ENCODE measurements at regions not wholly inside any gene's neighbourhood (a gene's known extent, or its start where the extent isn't known, plus 50 kb on each side); places are given as distances from the start of the nearest gene placed in this dataset.

- DNase-seq = no peak
Measured at GRCh38 chr20:11188843-11189603, 515.2 kb upstream of the JAG1 start.

GRCh38 chr20:11190741-11191140, 516.9 kb upstream of the JAG1 start:
- DNase-seq = no peak

GRCh38 chr20:11192106-11192505, 518.3 kb upstream of the JAG1 start:
- no peak for DNase-seq

GRCh38 chr20:11193241-11193640, 519.4 kb upstream of the JAG1 start:
- DNase-seq = no peak

- DNase-seq = no peak
Measured at GRCh38 chr20:11195169-11195568, 521.4 kb upstream of the JAG1 start.

- DNase-seq = no peak
Measured at GRCh38 chr20:11195899-11196558, 522.2 kb upstream of the JAG1 start.

GRCh38 chr20:11197851-11198250, 524.1 kb upstream of the JAG1 start:
- no peak for DNase-seq

GRCh38 chr20:11200423-11200822, 526.6 kb upstream of the JAG1 start:
- no peak for DNase-seq

- no peak for DNase-seq
Measured at GRCh38 chr20:11204926-11205768, 531.3 kb upstream of the JAG1 start.

GRCh38 chr20:11205769-11206362, 532.1 kb upstream of the JAG1 start:
- DNase-seq = no peak

GRCh38 chr20:11207749-11208502, 534.1 kb upstream of the JAG1 start:
- DNase-seq = no peak

- no peak for DNase-seq
Measured at GRCh38 chr20:11210611-11211010, 536.8 kb upstream of the JAG1 start.

GRCh38 chr20:11212272-11212671, 538.5 kb upstream of the JAG1 start:
- DNase-seq = no peak

- DNase-seq = no peak
Measured at GRCh38 chr20:11212902-11213301, 539.1 kb upstream of the JAG1 start.

GRCh38 chr20:11214256-11214840, 540.5 kb upstream of the JAG1 start:
- no peak for DNase-seq

GRCh38 chr20:11216451-11217314, 542.9 kb upstream of the JAG1 start:
- no peak for DNase-seq

- no peak for DNase-seq
Measured at GRCh38 chr20:11217326-11218172, 543.8 kb upstream of the JAG1 start.

- no peak for DNase-seq
Measured at GRCh38 chr20:11218173-11218680, 544.4 kb upstream of the JAG1 start.

- DNase-seq = no peak
Measured at GRCh38 chr20:11219192-11219591, 545.4 kb upstream of the JAG1 start.

GRCh38 chr20:11221046-11221445, 547.2 kb upstream of the JAG1 start:
- DNase-seq = no peak
